ENCODE measurements at regions not wholly inside any gene's neighbourhood (a gene's known extent, or its start where the extent isn't known, plus 50 kb on each side); places are given as distances from the start of the nearest gene placed in this dataset.
A peak's percentile ranks its signal among the peaks of the same experiment; 100 is the strongest.

DNA sequence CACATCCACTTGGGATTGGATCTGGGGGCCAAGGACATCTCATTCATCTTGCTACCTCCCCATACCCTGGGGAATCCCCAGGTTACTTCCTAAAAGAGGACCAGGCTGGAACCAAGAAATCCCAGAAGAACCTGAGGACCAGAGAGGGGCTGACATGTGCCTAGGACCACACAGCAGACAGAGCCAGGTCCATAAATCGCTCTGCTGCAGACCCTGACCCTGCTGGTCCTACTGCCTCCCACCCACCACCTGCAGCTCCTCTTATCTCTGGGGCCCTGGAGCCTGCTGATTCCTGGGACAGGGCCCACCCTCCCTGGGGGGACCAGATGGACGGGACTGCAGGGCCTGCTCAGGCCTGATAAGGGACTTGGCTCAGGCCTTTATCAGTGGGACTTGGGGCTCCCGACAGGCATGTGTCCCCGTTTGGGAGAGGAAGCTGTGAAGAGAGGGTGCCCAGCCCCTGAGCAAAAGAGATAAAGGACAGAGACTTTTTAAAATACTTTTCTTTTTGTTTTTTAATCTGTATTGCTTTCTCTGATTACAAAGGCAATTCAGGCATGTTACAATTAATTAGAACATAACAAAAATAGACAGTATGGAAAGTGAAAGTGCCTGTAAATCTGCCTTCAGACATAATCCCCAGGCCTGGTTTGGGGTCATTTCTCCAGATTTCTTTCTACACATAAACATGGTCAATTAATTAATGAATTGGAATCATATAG, 101.3 kb upstream of the LARP1 start:
- Histone ChIP-seq H3K27ac (ENCODE audit: low read depth in 1 of 2, low read length in 2 of 2) (peak overlapping the region; percentile 3 to 43), H3K4me1 (ENCODE audit: control insufficient read depth in 4 of 4, insufficient read depth in 4 of 4, low read length in 3 of 4) (peaks cover 10 to 30% (median 25%) of the 10 kb centered on the region in 4 donors), H3K9me3 (ENCODE audit: control insufficient read depth in 4 of 4, low read length in 3 of 4) (no peaks in the 10 kb centered on the region), H3K4me3 (ENCODE audit: low read depth in 1 of 3, low read length in 3 of 3) (peak overlapping the region in 1 of 3 donors; percentile 19), H3K36me3 (ENCODE audit: control insufficient read depth in 4 of 4, insufficient read depth in 3 of 4, low read depth in 1 of 4, low read length in 3 of 4) (no peaks in the 10 kb centered on the region), H3K27me3 (ENCODE audit: control insufficient read depth in 4 of 4, insufficient read depth in 4 of 4, low read length in 3 of 4) (no peaks in the 10 kb centered on the region), H3K9ac (ENCODE audit: low read depth in 1 of 2, low read length in 2 of 2) (peak overlapping the region; percentile 20 to 34)
- 15% methylated on average over 4 of the region's 4 CpGs for WGBS
- TF ChIP-seq CTCF (IDR thresholded peaks at IDR 0.05; ENCODE audit: low read depth, low read length, missing input control) (no peak), JUND (IDR thresholded peaks at IDR 0.05) (no peak), HNF4A (conservative IDR thresholded peaks at IDR 0.05) (no peak)
- peak; percentile 87 for DNase-seq (ENCODE audit: low spot score)

DNA sequence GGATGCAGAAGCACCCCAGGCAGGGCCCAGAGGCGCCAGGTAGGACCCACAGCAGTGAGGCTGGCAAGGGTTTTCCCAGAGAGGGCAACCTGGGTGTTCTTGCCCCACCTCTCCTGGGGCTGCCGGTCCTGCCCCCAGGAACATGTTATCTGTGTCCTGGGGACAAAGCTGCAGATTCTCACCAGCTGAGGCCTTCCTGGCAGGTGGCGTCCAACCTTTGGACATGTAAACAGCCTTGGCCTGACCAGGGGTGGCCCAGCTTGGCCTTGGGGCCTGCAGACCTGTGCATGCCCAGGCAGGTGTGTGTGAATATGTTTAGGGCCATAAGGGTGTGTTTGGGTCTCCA, 101.8 kb upstream of the LARP1 start:
- no peak overlapping the region for H3K9ac ChIP-seq (ENCODE audit: low read depth in 1 of 2, low read length in 2 of 2)
- no peaks in the 10 kb centered on the region for H3K27me3 ChIP-seq (ENCODE audit: control insufficient read depth in 4 of 4, insufficient read depth in 4 of 4, low read length in 3 of 4)
- H3K4me1 ChIP-seq (ENCODE audit: control insufficient read depth in 4 of 4, insufficient read depth in 4 of 4, low read length in 3 of 4): peaks cover 12 to 36% (median 30%) of the 10 kb centered on the region in 4 donors
- no peak overlapping the region for H3K4me3 ChIP-seq (ENCODE audit: low read depth in 1 of 3, low read length in 3 of 3)
- TF ChIP-seq EGR1 (IDR thresholded peaks at IDR 0.05; ENCODE audit: low read depth in 2 of 2) (no peak), RXRA (IDR thresholded peaks at IDR 0.05) (peak; percentile 98 to 99), REST (IDR thresholded peaks at IDR 0.05) (peak; percentile 35), YY1 (IDR thresholded peaks at IDR 0.05) (peak; percentile 36), SP1 (IDR thresholded peaks at IDR 0.05) (peak; percentile 94), FOXA1 (IDR thresholded peaks at IDR 0.05) (peak; percentile 87), RAD21 (IDR thresholded peaks at IDR 0.05) (peak; percentile 55 to 72), ZBTB33 (IDR thresholded peaks at IDR 0.05) (no peak), TAF1 (conservative IDR thresholded peaks at IDR 0.05) (no peak), HNF4G (IDR thresholded peaks at IDR 0.05) (peak; percentile 92), GABPA (IDR thresholded peaks at IDR 0.05 in 1 of 2, conservative IDR thresholded peaks at IDR 0.05 in 1 of 2) (no peak), JUND (IDR thresholded peaks at IDR 0.05) (peak; percentile 60 to 80), NR2F2 (IDR thresholded peaks at IDR 0.05) (peak; percentile 72), FOXA2 (IDR thresholded peaks at IDR 0.05) (peak; percentile 90), CTCF (IDR thresholded peaks at IDR 0.05; ENCODE audit: low read depth, low read length, missing input control) (no peak), HNF4A (conservative IDR thresholded peaks at IDR 0.05) (peak; percentile 95 to 97)
- TF ChIP-seq, protein P1, sequence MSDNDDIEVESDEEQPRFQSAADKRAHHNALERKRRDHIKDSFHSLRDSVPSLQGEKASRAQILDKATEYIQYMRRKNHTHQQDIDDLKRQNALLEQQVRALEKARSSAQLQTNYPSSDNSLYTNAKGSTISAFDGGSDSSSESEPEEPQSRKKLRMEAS (IDR thresholded peaks at IDR 0.05): peak; percentile 63
- TF ChIP-seq, protein P2, sequence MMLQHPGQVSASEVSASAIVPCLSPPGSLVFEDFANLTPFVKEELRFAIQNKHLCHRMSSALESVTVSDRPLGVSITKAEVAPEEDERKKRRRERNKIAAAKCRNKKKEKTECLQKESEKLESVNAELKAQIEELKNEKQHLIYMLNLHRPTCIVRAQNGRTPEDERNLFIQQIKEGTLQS (IDR thresholded peaks at IDR 0.05): peak; percentile 13
- peak; percentile 74 for DNase-seq (ENCODE audit: low spot score)
- no peaks in the 10 kb centered on the region for H3K9me3 ChIP-seq (ENCODE audit: control insufficient read depth in 4 of 4, low read length in 3 of 4)
- WGBS: 31% methylated on average over 3 of the region's 3 CpGs
- no peaks in the 10 kb centered on the region for H3K36me3 ChIP-seq (ENCODE audit: control insufficient read depth in 4 of 4, insufficient read depth in 3 of 4, low read depth in 1 of 4, low read length in 3 of 4)
- H3K27ac ChIP-seq (ENCODE audit: low read depth in 1 of 2, low read length in 2 of 2): peak overlapping the region; percentile 43 to 51

Measured in liver (tissue), 8 donors.